ENCODE measurements at regions not wholly inside any gene's neighbourhood (a gene's known extent, or its start where the extent isn't known, plus 50 kb on each side); places are given as distances from the start of the nearest gene placed in this dataset.

DNA sequence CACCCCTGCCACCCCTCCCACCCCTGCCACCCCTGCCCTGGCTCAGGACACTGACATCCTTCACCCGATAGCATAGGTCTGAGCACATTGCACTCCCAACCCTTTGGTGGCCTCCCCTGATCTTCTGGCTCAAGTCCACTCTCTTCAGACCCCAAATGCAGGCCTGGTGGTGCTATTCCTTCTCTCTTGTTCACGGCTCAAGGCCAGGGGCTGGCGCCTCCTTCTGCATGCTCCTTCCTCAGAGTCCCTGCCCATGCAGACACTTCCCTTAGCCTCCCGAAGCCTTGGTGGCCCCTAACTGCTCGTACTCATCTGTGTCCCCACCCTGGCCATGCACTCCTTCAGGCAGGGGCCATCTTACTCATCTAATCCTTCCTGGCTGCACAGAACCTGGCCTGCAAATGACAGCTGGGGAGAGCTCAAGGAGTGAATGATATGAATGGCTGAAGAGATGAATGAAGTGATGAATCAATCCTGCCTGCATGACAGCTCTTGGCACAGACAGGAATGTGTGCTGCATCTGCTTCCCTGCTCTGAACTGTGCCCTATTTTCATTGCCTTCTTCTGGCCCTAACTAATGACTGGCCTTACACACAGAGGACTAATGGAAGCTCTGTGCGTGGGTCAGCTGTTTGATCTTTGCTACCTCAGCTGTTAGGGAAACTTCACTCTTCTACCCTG is 290.8 kb downstream of the DYSF start:
- TF ChIP-seq, protein P1, sequence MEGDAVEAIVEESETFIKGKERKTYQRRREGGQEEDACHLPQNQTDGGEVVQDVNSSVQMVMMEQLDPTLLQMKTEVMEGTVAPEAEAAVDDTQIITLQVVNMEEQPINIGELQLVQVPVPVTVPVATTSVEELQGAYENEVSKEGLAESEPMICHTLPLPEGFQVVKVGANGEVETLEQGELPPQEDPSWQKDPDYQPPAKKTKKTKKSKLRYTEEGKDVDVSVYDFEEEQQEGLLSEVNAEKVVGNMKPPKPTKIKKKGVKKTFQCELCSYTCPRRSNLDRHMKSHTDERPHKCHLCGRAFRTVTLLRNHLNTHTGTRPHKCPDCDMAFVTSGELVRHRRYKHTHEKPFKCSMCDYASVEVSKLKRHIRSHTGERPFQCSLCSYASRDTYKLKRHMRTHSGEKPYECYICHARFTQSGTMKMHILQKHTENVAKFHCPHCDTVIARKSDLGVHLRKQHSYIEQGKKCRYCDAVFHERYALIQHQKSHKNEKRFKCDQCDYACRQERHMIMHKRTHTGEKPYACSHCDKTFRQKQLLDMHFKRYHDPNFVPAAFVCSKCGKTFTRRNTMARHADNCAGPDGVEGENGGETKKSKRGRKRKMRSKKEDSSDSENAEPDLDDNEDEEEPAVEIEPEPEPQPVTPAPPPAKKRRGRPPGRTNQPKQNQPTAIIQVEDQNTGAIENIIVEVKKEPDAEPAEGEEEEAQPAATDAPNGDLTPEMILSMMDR (IDR thresholded peaks at IDR 0.05): no peak
- TF ChIP-seq POLR2A (IDR thresholded peaks at IDR 0.05): no peak

Data from prostate gland (tissue), 2 donors.